Retinal pigment epithelial cell (primary cell): ENCODE measurements at regions not wholly inside any gene's neighbourhood (a gene's known extent, or its start where the extent isn't known, plus 50 kb on each side); places are given as distances from the start of the nearest gene placed in this dataset.

ENCODE experiments used
- DNase-seq: peaks from one replicate; pipeline ENCODE4 v3.0.0-alpha.2; 2010; ENCODE audit warnings: low read depth
- H3K4me3 ChIP-seq: 2 replicates; pipeline ENCODE4 v1.5.1; 2011; ENCODE audit warnings: mild to moderate bottlenecking, low read length, control low read depth, moderate library complexity
- TF ChIP-seq, protein P1 (sequence below): conservative IDR thresholded peaks from 2 replicates; pipeline ENCODE4 v1.5.1; 2011; ENCODE audit warnings: low read depth, low read length, control low read depth, inconsistent platforms

DNA sequence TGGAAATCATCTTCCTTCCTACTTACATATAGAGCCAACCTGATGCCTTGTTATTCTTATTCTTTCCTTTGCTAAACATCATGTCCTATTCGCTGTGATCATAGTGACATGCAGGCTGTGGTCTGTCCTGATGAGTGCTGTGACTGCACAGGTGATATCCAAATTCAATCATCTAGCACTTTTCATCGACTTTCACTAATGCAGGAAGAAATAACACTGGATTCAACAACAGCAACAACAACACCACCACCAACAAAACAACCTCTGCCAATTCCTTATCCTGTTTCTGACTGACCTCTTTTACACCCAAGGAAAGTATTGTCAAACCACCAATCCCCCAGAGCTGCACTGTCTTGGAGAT lies 203.2 kb upstream of the PHYHIPL start:
- DNase-seq: no peak
- H3K4me3 ChIP-seq: no peak overlapping the region
- TF ChIP-seq, protein P1, sequence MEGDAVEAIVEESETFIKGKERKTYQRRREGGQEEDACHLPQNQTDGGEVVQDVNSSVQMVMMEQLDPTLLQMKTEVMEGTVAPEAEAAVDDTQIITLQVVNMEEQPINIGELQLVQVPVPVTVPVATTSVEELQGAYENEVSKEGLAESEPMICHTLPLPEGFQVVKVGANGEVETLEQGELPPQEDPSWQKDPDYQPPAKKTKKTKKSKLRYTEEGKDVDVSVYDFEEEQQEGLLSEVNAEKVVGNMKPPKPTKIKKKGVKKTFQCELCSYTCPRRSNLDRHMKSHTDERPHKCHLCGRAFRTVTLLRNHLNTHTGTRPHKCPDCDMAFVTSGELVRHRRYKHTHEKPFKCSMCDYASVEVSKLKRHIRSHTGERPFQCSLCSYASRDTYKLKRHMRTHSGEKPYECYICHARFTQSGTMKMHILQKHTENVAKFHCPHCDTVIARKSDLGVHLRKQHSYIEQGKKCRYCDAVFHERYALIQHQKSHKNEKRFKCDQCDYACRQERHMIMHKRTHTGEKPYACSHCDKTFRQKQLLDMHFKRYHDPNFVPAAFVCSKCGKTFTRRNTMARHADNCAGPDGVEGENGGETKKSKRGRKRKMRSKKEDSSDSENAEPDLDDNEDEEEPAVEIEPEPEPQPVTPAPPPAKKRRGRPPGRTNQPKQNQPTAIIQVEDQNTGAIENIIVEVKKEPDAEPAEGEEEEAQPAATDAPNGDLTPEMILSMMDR: no peak

DNA sequence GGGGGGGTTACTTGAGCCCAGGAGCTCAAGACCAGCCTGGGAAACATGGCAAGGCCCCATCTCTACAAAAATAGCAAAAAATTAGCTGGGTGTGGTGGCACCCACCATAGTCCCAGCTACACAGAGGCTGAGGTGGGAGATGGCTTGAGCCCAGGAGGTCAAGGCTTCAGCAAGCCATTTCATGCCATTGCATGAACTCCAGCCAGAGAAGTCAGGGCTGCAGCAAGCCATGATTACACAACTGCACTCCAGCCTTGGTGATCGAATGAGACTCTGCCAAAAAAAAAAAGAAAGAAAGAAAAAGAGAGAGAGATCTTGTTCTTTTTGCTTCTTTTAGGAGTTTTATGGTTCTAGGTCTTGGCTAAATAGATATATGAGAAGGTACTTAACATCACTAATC lies 200.2 kb upstream of the PHYHIPL start:
- DNase-seq: no peak
- TF ChIP-seq, protein P1: no peak
- H3K4me3 ChIP-seq: no peak overlapping the region

DNA sequence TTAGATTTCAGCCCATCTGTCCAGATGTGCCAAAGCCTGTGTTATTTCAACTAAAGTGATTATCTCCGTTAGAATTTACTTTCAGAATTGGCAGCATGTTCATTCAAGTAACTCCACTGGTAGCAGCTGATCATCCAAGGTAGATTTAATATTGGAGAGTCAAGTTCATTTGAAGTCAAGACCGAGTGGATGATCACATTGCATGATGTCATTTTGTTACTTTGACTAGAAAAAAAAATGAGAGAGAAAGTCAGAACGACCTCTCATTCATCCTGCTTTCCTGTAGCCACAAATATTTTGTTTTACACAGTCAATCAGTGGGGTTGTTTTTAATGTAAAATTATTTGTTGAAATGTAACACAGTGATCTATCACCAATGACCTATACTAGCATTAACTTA lies 196.7 kb upstream of the PHYHIPL start:
- DNase-seq: no peak
- H3K4me3 ChIP-seq: no peak overlapping the region
- TF ChIP-seq, protein P1: no peak

DNA sequence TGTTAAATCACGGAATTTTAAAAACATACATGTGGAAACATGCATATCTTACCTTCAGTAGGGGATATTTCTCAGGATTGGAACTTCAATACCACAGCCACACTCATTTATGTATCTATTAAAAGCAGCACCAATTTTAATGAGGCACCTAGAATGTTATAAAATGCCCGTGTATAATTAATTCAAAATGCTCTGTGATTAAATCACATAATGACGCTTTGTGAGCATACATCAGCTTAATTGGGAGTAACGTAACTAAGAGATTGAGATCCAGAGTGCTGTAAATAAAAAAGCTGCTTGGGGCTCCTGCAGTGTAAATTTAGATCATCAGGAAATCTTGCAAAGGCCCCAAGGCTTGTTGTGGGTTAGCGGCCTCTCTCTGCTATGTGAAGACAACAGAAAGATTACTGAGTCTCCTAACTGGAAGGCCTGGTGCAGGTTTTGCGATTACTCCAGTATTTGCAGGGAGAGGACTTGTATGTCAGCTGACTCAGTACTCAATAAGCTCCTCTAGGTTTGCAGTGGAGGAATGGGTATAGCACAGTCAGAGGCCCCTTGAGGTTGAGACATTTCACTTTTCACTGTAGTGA lies 195.5 kb upstream of the PHYHIPL start:
- TF ChIP-seq, protein P1: no peak
- no peak overlapping the region for H3K4me3 ChIP-seq
- DNase-seq: no peak

DNA sequence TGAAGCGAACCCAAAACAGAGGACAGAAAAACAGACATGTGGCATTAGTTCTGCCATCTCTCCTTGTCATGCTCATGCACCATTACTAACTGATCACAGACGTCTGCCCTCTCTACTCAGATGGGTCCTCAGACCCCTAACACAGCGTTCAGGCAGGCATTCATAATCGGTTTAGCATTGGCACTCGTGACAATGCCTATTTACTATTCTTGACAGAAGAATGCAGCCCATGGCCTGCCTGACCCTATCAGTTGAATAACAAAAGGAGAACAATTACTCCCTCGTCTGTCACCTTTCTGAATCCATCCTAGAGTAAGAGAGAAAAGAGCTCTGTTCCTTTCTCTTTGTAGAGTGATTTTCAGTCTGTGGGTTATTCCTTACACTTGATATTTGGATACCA lies 194.6 kb upstream of the PHYHIPL start:
- no peak for DNase-seq
- TF ChIP-seq, protein P1: no peak

DNA sequence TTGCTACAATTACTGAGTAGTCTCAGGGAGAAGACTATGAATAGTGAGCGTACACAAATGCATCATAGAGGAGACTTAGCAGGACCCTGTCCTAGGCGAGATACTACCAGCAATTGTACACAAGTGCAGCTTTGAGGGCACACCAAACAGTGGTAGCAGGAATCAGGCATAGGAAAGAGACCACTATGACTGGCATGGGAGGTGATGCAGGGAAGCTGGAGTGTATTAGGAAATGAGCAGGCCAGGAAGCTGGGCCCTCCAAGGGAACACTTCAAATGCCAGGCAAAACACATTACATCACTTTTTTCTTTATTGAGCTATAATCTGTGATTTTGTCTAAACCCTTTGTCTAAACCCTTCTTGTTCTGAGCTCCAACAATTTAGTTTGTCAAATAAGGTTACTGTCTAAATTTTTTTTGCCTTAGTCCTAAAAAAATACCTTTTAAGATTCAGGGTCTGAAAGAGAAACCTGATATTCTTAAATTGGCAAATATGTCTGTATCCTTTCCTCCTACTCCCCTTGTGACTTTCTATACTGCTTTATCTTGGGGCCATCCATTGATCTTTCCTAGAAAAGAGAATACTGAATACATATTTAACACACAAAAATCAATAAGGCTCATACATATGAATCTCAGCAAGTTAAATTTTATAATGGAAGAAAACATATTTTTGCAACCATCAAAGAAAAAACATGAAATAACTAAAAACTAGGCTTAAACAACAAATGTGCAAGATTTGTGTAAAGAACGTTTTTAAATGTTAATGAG lies 193.8 kb upstream of the PHYHIPL start:
- DNase-seq: no peak
- TF ChIP-seq, protein P1: no peak
- no peak overlapping the region for H3K4me3 ChIP-seq

More for the DNA sequence above, 194.6 kb upstream of the PHYHIPL start:
- H3K4me3 ChIP-seq: no peak overlapping the region

DNA sequence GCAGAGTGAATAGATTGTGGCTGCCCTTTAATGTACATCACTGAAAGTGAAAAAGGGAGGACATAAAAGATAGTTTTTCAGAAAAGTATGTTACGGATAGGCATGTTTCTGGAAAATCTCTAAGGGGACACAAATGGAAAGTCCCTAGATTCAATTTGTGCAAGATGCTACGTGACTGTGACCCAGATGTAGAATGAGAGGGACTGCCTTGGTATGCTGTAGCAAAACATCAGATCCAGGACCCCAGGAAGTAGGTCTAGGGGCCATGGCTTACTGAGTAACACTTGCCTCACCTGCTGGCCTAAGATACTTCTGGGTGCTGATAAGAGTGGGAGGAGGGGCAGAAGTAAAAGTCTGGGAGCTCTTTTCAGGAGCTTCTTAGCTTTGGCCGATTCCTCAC lies 191.2 kb upstream of the PHYHIPL start:
- TF ChIP-seq, protein P1: no peak
- no peak overlapping the region for H3K4me3 ChIP-seq
- no peak for DNase-seq
